ENCODE measurements at regions not wholly inside any gene's neighbourhood (a gene's known extent, or its start where the extent isn't known, plus 50 kb on each side); places are given as distances from the start of the nearest gene placed in this dataset.

GRCh38 chr16:59573528-59574271 lies 839.6 kb upstream of the GOT2 start:
- no peak for TF ChIP-seq POLR2A (IDR thresholded peaks at IDR 0.05; ENCODE audit: low read depth, low read length)
- TF ChIP-seq POLR2AphosphoS5 (IDR thresholded peaks at IDR 0.05; ENCODE audit: low read depth, low read length) = no peak

Measured in GM12892 (cell line).